Peyer's patch (tissue), 4 donors: ENCODE measurements at regions not wholly inside any gene's neighbourhood (a gene's known extent, or its start where the extent isn't known, plus 50 kb on each side); places are given as distances from the start of the nearest gene placed in this dataset.

Experiments
- DNase-seq, 3 donors: peaks; one replicate each; pipeline ENCODE4 v3.0.0-alpha.2; 2017 to 2019
- H3K27ac ChIP-seq, 4 donors: fragments of 200-600 bp; sonication (generic); one replicate each; pipeline ENCODE4 v1.5.1; 2016 to 2019
- H3K27me3 ChIP-seq, 2 donors: fragments of 200-600 bp; sonication (generic); one replicate each; pipeline ENCODE4 v1.5.1; 2019
- H3K36me3 ChIP-seq, 3 donors: fragments of 200-600 bp; sonication (generic); one replicate each; pipeline ENCODE4 v1.5.1; 2016 to 2019
- H3K4me1 ChIP-seq, 4 donors: fragments of 200-600 bp; sonication (generic); one replicate each; pipeline ENCODE4 v1.5.1; 2016 to 2019
- H3K4me3 ChIP-seq, 4 donors: fragments of 200-600 bp; sonication (generic); 1 replicate in 3 of 4; 2 replicates in 1 of 4; pipeline ENCODE4 v1.5.1; 2016 to 2019; ENCODE audit warnings: mild to moderate bottlenecking in 1 of 4
- H3K9me3 ChIP-seq, 4 donors: fragments of 200-600 bp; sonication (generic); one replicate each; pipeline ENCODE4 v1.5.1; 2016 to 2019; ENCODE audit warnings: mild to moderate bottlenecking in 1 of 4
- CTCF ChIP-seq, 6 experiments: fragments of 450-650 bp in 4 of 6; fragments of 200-600 bp in 2 of 6; sonication (generic) in 1 of 6; IDR thresholded peaks; one replicate each; pipeline ENCODE4 v1.5.1; 2017 to 2019; ENCODE audit warnings: antibody characterized with exemption in 6 of 6, mild to moderate bottlenecking in 3 of 6, moderate library complexity in 1 of 6
- POLR2A ChIP-seq, 2 donors: fragments of 450-650 bp; IDR thresholded peaks; one replicate each; pipeline ENCODE4 v1.5.1; 2017; ENCODE audit warnings: antibody characterized with exemption in 2 of 2, mild to moderate bottlenecking in 2 of 2, moderate library complexity in 2 of 2

- Histone ChIP-seq H3K36me3 (no peaks in the 10 kb centered on the region), H3K27me3 (no peaks in the 10 kb centered on the region), H3K4me1 (no peaks in the 10 kb centered on the region), H3K4me3 (no peak overlapping the region), H3K27ac (no peak overlapping the region), H3K9me3 (no peaks in the 10 kb centered on the region)
- no peak for DNase-seq
- TF ChIP-seq CTCF (IDR thresholded peaks at IDR 0.05) (no peak), POLR2A (IDR thresholded peaks at IDR 0.05) (no peak)
Measured at GRCh38 chr12:65574867-65575266, 249.4 kb upstream of the HMGA2 start.

DNA sequence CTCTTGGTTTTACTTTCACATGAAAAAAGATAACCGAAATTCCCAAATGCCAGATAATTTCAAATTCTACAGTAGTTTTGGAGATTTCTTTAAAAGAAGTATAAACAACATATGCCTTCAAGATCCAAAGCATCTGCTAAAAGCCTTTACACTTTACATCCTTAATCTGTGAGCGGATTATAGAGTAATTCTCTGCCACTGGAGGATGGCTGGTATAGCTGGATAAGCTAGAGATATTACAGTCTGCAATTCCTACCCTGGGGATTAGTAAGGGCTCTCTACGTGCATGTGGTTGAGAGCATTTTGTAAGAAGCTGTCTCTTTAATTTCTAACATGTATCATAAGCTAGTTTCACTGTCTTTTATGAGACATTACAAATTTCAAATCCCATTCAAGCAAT lies 240.3 kb upstream of the HMGA2 start:
- no peaks in the 10 kb centered on the region for H3K9me3 ChIP-seq
- no peak for DNase-seq
- H3K27ac ChIP-seq, result no peak overlapping the region
- no peaks in the 10 kb centered on the region for H3K4me1 ChIP-seq
- H3K36me3 ChIP-seq, result no peaks in the 10 kb centered on the region
- TF ChIP-seq CTCF (IDR thresholded peaks at IDR 0.05) (no peak), POLR2A (IDR thresholded peaks at IDR 0.05) (no peak)
- H3K27me3 ChIP-seq, result no peaks in the 10 kb centered on the region
- no peak overlapping the region for H3K4me3 ChIP-seq

- no peak for TF ChIP-seq POLR2A (IDR thresholded peaks at IDR 0.05)
- TF ChIP-seq CTCF (IDR thresholded peaks at IDR 0.05), result no peak
- DNase-seq, result no peak
Measured at GRCh38 chr12:65585648-65586602, 238.4 kb upstream of the HMGA2 start.

DNA sequence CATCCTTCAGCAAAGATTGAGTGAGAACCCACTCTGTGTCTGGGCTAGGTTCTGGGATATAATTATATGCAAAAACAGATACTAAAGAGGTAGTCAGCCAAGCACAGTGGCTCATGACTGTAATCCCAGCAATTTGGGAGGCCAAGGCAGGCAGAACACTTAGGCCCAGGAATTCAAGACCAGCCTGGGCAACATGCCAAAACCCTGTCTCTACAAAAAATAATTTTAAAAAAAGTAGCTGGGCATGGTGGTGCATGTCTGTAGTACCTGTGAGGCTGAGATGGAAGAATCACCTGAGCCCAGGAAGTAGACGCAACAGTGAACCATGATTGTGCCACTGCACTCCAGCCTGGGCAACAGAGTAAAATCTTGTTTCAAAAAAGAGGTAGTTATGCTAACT lies 237.5 kb upstream of the HMGA2 start:
- no peaks in the 10 kb centered on the region for H3K36me3 ChIP-seq
- no peak for TF ChIP-seq POLR2A (IDR thresholded peaks at IDR 0.05)
- TF ChIP-seq CTCF (IDR thresholded peaks at IDR 0.05), result no peak
- no peaks in the 10 kb centered on the region for H3K27me3 ChIP-seq
- no peak for DNase-seq
- H3K9me3 ChIP-seq, result no peaks in the 10 kb centered on the region
- H3K27ac ChIP-seq, result no peak overlapping the region
- no peak overlapping the region for H3K4me3 ChIP-seq
- H3K4me1 ChIP-seq, result no peaks in the 10 kb centered on the region

More at GRCh38 chr12:65585648-65586602, 238.4 kb upstream of the HMGA2 start:
- no peaks in the 10 kb centered on the region for H3K27me3 ChIP-seq
- no peaks in the 10 kb centered on the region for H3K36me3 ChIP-seq
- no peaks in the 10 kb centered on the region for H3K4me1 ChIP-seq
- no peaks in the 10 kb centered on the region for H3K9me3 ChIP-seq
- H3K27ac ChIP-seq, result no peak overlapping the region
- no peak overlapping the region for H3K4me3 ChIP-seq

DNA sequence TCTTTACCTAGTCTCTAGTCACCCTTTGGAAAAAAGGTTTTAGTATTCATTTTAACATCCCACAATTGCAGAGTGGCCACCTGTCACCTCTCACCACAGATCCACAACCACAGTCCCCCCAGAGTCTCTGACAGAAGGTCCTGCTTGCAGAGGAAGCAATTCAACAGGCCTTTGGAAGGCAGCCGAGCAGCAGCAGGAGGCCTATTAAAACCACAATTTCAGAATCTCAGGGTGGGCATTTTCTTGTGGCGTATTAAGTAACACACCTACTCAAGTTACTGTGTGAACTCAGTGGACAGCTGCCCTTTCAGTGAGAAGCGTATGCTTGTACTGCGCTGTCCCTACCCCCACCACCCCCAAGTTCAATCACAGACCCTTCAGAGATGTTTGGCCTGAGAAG lies 234.0 kb upstream of the HMGA2 start:
- TF ChIP-seq CTCF (IDR thresholded peaks at IDR 0.05) (no peak), POLR2A (IDR thresholded peaks at IDR 0.05) (no peak)
- Histone ChIP-seq H3K9me3 (no peaks in the 10 kb centered on the region), H3K4me3 (no peak overlapping the region), H3K27me3 (no peaks in the 10 kb centered on the region), H3K4me1 (no peaks in the 10 kb centered on the region), H3K27ac (no peak overlapping the region), H3K36me3 (no peaks in the 10 kb centered on the region)
- DNase-seq, result no peak
